Adrenal gland (tissue), 5 donors: ENCODE measurements at regions not wholly inside any gene's neighbourhood (a gene's known extent, or its start where the extent isn't known, plus 50 kb on each side); places are given as distances from the start of the nearest gene placed in this dataset.

Experiments used
- POLR2A ChIP-seq, 2 donors: fragments of 450-650 bp; IDR thresholded peaks; one replicate each; pipeline ENCODE4 v1.6.1; 2017; ENCODE audit warnings: antibody characterized with exemption in 2 of 2, mild to moderate bottlenecking in 2 of 2, moderate library complexity in 1 of 2
- TF ChIP-seq, protein P1 (sequence below), 6 experiments: fragments of 450-650 bp in 4 of 6; fragments of 200-600 bp in 2 of 6; sonication (generic) in 1 of 6; IDR thresholded peaks; 1 replicate in 5 of 6; 2 replicates in 1 of 6; pipeline versions ENCODE4 v1.5.1 to v1.8.0; 2016 to 2021; ENCODE audit warnings: antibody characterized with exemption in 6 of 6, mild to moderate bottlenecking in 2 of 6, moderate library complexity in 1 of 6
- donor health status: DM: no; HTN: no; CAD: no.

DNA sequence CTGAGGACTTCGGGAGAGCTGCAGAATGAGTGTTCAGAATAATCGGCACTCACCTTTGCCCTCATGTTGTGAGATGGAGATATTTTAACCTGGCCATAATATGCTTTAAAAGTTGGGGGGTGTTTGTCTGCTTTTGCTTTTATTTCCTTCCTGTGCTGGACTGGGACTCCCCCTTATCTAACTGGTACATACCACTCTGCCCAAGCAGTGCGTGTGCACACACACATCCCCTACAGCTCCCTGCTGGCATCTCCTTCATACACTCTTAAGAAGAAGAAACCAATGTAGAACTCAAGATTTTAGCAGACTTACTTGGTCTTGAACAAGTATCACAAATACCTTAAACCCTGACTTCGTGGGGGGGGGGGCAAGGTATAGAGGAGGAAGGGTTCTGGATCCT is 146.2 kb upstream of the DMRT1 start:
- TF ChIP-seq, protein P1, sequence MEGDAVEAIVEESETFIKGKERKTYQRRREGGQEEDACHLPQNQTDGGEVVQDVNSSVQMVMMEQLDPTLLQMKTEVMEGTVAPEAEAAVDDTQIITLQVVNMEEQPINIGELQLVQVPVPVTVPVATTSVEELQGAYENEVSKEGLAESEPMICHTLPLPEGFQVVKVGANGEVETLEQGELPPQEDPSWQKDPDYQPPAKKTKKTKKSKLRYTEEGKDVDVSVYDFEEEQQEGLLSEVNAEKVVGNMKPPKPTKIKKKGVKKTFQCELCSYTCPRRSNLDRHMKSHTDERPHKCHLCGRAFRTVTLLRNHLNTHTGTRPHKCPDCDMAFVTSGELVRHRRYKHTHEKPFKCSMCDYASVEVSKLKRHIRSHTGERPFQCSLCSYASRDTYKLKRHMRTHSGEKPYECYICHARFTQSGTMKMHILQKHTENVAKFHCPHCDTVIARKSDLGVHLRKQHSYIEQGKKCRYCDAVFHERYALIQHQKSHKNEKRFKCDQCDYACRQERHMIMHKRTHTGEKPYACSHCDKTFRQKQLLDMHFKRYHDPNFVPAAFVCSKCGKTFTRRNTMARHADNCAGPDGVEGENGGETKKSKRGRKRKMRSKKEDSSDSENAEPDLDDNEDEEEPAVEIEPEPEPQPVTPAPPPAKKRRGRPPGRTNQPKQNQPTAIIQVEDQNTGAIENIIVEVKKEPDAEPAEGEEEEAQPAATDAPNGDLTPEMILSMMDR (IDR thresholded peaks at IDR 0.05) = no peak
- no peak for TF ChIP-seq POLR2A (IDR thresholded peaks at IDR 0.05)
